HepG2 (cell line): ENCODE measurements at regions not wholly inside any gene's neighbourhood (a gene's known extent, or its start where the extent isn't known, plus 50 kb on each side); places are given as distances from the start of the nearest gene placed in this dataset.

ENCODE experiments used
- ATAC-seq: fragments of 200-7000 bp; cut with Tn5 transposase; 3 replicates; pipeline ENCODE4 v1.9.1; 2020; ENCODE audit warnings: mild to moderate bottlenecking, moderate library complexity
- BruUV-seq: library from RNA; stranded (reverse); fragments of 400-500 nt; replicated peaks from 2 replicates; lab custom pipeline; 2021; lab: Mats Ljungman, UMichigan
- CTCF ChIA-PET: fragments of 300-600 bp; formaldehyde crosslinking; extraction: SDS; loops from one replicate; lab custom pipeline; 2021; ENCODE audit warnings: low total read pairs, inconsistent platforms, low intra/inter-chr PET ratio; lab: Yijun Ruan, JAX
- POLR2A ChIA-PET: fragments of 350-600 bp; sonication (Branson Sonifier 250); formaldehyde crosslinking; loops from one replicate; lab custom pipeline; 2020; ENCODE audit warnings: antibody characterized with exemption, inconsistent platforms; lab: Yijun Ruan, JAX
- DNase-seq: peaks from one replicate; pipeline ENCODE4 v3.0.0-alpha.2; 2015; ENCODE audit warnings: low spot score
- FAIRE-seq: peaks from 3 replicates; lab custom pipeline; 2011; peaks lifted over from hg19 to GRCh38; lab: Jason Lieb, UNC
- H2AFZ ChIP-seq: one replicate; pipeline ENCODE4 v1.6.1; 2011; ENCODE audit warnings: low read length, inconsistent platforms
- H3K27ac ChIP-seq: fragments of 300-600 bp; 3 replicates; pipeline ENCODE4 v1.8.0; 2011; ENCODE audit warnings: mixed run types, mild to moderate bottlenecking, mixed read lengths, low read length, inconsistent platforms; ENCODE audit not compliant: insufficient read depth; ENCODE audit errors: extremely low read length
- H3K27me3 ChIP-seq, 2 experiments: fragments of 200-600 bp in 1 of 2; 2 replicates in 1 of 2; 3 replicates in 1 of 2; pipeline versions ENCODE4 v1.6.0 to v1.8.0; 2011; ENCODE audit warnings: low read length in 2 of 2, mild to moderate bottlenecking in 2 of 2, moderate library complexity in 2 of 2, inconsistent platforms in 1 of 2; ENCODE audit not compliant: insufficient read depth in 2 of 2, control insufficient read depth in 1 of 2
- H3K36me3 ChIP-seq, 2 experiments: fragments of 200-600 bp in 1 of 2; replicated peaks in 1 of 2; 2 replicates in 1 of 2; 3 replicates in 1 of 2; pipeline versions ENCODE4 v1.5.1 to v1.8.0; 2011; ENCODE audit warnings: low read length in 2 of 2, inconsistent platforms in 1 of 2; ENCODE audit not compliant: insufficient read depth in 2 of 2, control insufficient read depth in 1 of 2
- H3K4me1 ChIP-seq: 2 replicates; pipeline ENCODE4 v1.5.1; 2012; ENCODE audit warnings: low read length, inconsistent platforms; ENCODE audit not compliant: insufficient read depth
- H3K4me2 ChIP-seq: 2 replicates; pipeline ENCODE4 v1.6.0; 2011; ENCODE audit warnings: low read depth, low read length, inconsistent platforms
- H3K4me3 ChIP-seq, 3 experiments: fragments of 200-600 bp in 1 of 3; sonication (generic), shearing (Covaris generic) in 1 of 3; replicated peaks in 1 of 3; 2 replicates each; pipeline ENCODE4 v1.5.1; 2011 to 2016; ENCODE audit warnings: low read length in 3 of 3, inconsistent platforms in 2 of 3, low read depth in 2 of 3, mild to moderate bottlenecking in 2 of 3, control low read depth in 1 of 3, mixed read lengths in 1 of 3; ENCODE audit not compliant: insufficient read depth in 1 of 3
- H3K79me2 ChIP-seq: one replicate; pipeline ENCODE4 v1.6.1; 2011; ENCODE audit warnings: low read length, inconsistent platforms; ENCODE audit not compliant: insufficient read depth
- H3K9ac ChIP-seq: 2 replicates; pipeline ENCODE4 v1.6.0; 2011; ENCODE audit warnings: mild to moderate bottlenecking, low read depth, low read length, inconsistent platforms; ENCODE audit not compliant: insufficient read depth
- H3K9me3 ChIP-seq: 2 replicates; pipeline ENCODE4 v1.5.1; 2012; ENCODE audit warnings: mild to moderate bottlenecking, low read length
- H4K20me1 ChIP-seq: 2 replicates; pipeline ENCODE4 v1.6.0; 2011; ENCODE audit warnings: inconsistent platforms, mild to moderate bottlenecking, low read length, moderate library complexity; ENCODE audit not compliant: insufficient read depth
- BCL6 ChIP-seq: IDR thresholded peaks from 2 replicates; pipeline ENCODE4 v1.6.1; 2016; ENCODE audit warnings: missing genetic modification reagents, missing compliant biosample characterization
- BCLAF1 ChIP-seq: fragments of 450-650 bp; IDR thresholded peaks from 2 replicates; pipeline ENCODE4 v1.6.1; 2017; ENCODE audit warnings: mild to moderate bottlenecking
- GABPA ChIP-seq, 2 experiments: IDR thresholded peaks; 2 replicates each; pipeline ENCODE4 v1.6.1; 2011 to 2016; ENCODE audit warnings: low read depth in 2 of 2, low read length in 1 of 2, missing biosample characterization in 1 of 2, missing genetic modification characterization in 1 of 2
- HES4 ChIP-seq: sonication (generic); formaldehyde crosslinking; IDR thresholded peaks from 2 replicates; pipeline ENCODE4 v1.9.0; 2021; ENCODE audit warnings: mild to moderate bottlenecking, missing genetic modification reagents, borderline replicate concordance
- MZF1 ChIP-seq: sonication (generic); formaldehyde crosslinking; IDR thresholded peaks from 2 replicates; pipeline ENCODE4 v1.8.1; 2023; ENCODE audit warnings: mild to moderate bottlenecking, missing genetic modification reagents, borderline replicate concordance
- PHF21A ChIP-seq: sonication (generic); formaldehyde crosslinking; IDR thresholded peaks from 2 replicates; pipeline ENCODE4 v1.5.0; 2020; ENCODE audit warnings: mild to moderate bottlenecking, missing genetic modification reagents
- RFXANK ChIP-seq: IDR thresholded peaks from 2 replicates; pipeline ENCODE4 v1.6.1; 2016
- SUZ12 ChIP-seq: fragments of 150-350 bp; IDR thresholded peaks from 2 replicates; pipeline ENCODE4 v1.6.1; 2014; ENCODE audit warnings: low read depth, low read length
- YEATS4 ChIP-seq: sonication (generic); formaldehyde crosslinking; IDR thresholded peaks from 2 replicates; pipeline ENCODE4 v1.4.0; 2020; ENCODE audit warnings: missing genetic modification reagents, borderline replicate concordance
- ZNF160 ChIP-seq: sonication (generic); formaldehyde crosslinking; IDR thresholded peaks from 2 replicates; pipeline ENCODE4 v1.8.0; 2022; ENCODE audit warnings: mild to moderate bottlenecking, inconsistent platforms, missing genetic modification reagents
- ZNF235 ChIP-seq: sonication (generic); formaldehyde crosslinking; IDR thresholded peaks from 2 replicates; pipeline ENCODE4 v1.8.1; 2023; ENCODE audit warnings: mild to moderate bottlenecking, missing genetic modification reagents, borderline replicate concordance
- ZNF282 ChIP-seq: fragments of 450-650 bp; IDR thresholded peaks from 2 replicates; pipeline ENCODE4 v1.6.1; 2018; ENCODE audit not compliant: partially characterized antibody
- ZNF30 ChIP-seq: sonication (generic); formaldehyde crosslinking; IDR thresholded peaks from 2 replicates; pipeline ENCODE4 v1.5.0; 2020; ENCODE audit warnings: mild to moderate bottlenecking, missing genetic modification reagents
- ZNF383 ChIP-seq: sonication (generic); formaldehyde crosslinking; IDR thresholded peaks from 2 replicates; pipeline ENCODE4 v1.4.0; 2020; ENCODE audit warnings: missing genetic modification reagents, mild to moderate bottlenecking, borderline replicate concordance
- ZNF558 ChIP-seq: sonication (generic); formaldehyde crosslinking; IDR thresholded peaks from 2 replicates; pipeline ENCODE4 v1.9.0; 2022; ENCODE audit warnings: mild to moderate bottlenecking, missing genetic modification reagents, borderline replicate concordance
- ZNF605 ChIP-seq: sonication (generic); formaldehyde crosslinking; IDR thresholded peaks from 2 replicates; pipeline ENCODE4 v1.8.0; 2022; ENCODE audit warnings: mild to moderate bottlenecking, missing genetic modification reagents
- WGBS: methylation state at CpG from one replicate; pipeline ENCODE4 v1.1.6; 2017; ENCODE audit warnings: low lambda C conversion rate; 5-methylcytosine and 5-hydroxymethylcytosine counted together
- in situ Hi-C: cut with HindIII; loops from 2 replicates; pipeline ENCODE4 v1.10.0; 2017; ENCODE audit warnings: low pct_unique_long_range_greater_than_20kb; ENCODE audit not compliant: extremely low pct_ligation_motif_present
- intact Hi-C: fragments of 100-400 bp; cut with micrococcal nuclease; formaldehyde crosslinking; loops from one replicate; pipeline ENCODE4 v1.10.0; 2022; ENCODE audit not compliant: unreplicated experiment
- TF ChIP-seq, protein P1 (sequence below): sonication (generic); formaldehyde crosslinking; IDR thresholded peaks from 2 replicates; pipeline ENCODE4 v1.5.1; 2020; ENCODE audit warnings: missing genetic modification reagents, mild to moderate bottlenecking, borderline replicate concordance

- CTCF ChIA-PET = no interaction called here
- H3K79me2 ChIP-seq = no peaks in the 10 kb centered on the region
- no peaks in the 10 kb centered on the region for H4K20me1 ChIP-seq
- no peak overlapping the region for H3K4me2 ChIP-seq
- H3K4me1 ChIP-seq = no peaks in the 10 kb centered on the region
- in situ Hi-C loops = no loop called here
- H3K4me3 ChIP-seq = no peak overlapping the region
- no peaks in the 10 kb centered on the region for H3K27me3 ChIP-seq
- no peak overlapping the region for H3K9ac ChIP-seq
- FAIRE-seq = no peak
- no TSS peak for BruUV-seq
- no peaks in the 10 kb centered on the region for H3K9me3 ChIP-seq
- DNase-seq = no peak
- WGBS = 0% methylated on average over 1 of the region's 1 CpG
- no peak overlapping the region for H2AFZ ChIP-seq
- ATAC-seq = no peak
- TF ChIP-seq ZNF160 (CRISPR knock-in tag) (no peak), RFXANK (CRISPR knock-in tag) (no peak), ZNF383 (CRISPR knock-in tag) (no peak), ZNF235 (no peak), ZNF558 (no peak), ZNF282 (no peak), BCL6 (CRISPR knock-in tag) (no peak), PHF21A (CRISPR knock-in tag) (no peak), ZNF605 (CRISPR knock-in tag) (no peak), MZF1 (no peak), GABPA (IDR thresholded peaks at IDR 0.05; ENCODE audit: low read depth, low read length) (no peak), GABPA (CRISPR knock-in tag; IDR thresholded peaks at IDR 0.05; ENCODE audit: low read depth) (no peak), BCLAF1 (no peak), SUZ12 (no peak), HES4 (CRISPR knock-in tag) (no peak), ZNF30 (CRISPR knock-in tag) (no peak), YEATS4 (no peak)
- TF ChIP-seq, protein P1, sequence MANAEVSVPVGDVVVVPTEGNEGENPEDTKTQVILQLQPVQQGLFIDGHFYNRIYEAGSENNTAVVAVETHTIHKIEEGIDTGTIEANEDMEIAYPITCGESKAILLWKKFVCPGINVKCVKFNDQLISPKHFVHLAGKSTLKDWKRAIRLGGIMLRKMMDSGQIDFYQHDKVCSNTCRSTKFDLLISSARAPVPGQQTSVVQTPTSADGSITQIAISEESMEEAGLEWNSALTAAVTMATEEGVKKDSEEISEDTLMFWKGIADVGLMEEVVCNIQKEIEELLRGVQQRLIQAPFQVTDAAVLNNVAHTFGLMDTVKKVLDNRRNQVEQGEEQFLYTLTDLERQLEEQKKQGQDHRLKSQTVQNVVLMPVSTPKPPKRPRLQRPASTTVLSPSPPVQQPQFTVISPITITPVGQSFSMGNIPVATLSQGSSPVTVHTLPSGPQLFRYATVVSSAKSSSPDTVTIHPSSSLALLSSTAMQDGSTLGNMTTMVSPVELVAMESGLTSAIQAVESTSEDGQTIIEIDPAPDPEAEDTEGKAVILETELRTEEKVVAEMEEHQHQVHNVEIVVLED = no peak
- POLR2A ChIA-PET = no interaction called here
- H3K27ac ChIP-seq = no peak overlapping the region
- no peaks in the 10 kb centered on the region for H3K36me3 ChIP-seq
- intact Hi-C loops = no loop called here
Observed at GRCh38 chr10:55158633-55159032, 357.6 kb upstream of the PCDH15 start.
